K562 (cell line): ENCODE measurements at regions not wholly inside any gene's neighbourhood (a gene's known extent, or its start where the extent isn't known, plus 50 kb on each side); places are given as distances from the start of the nearest gene placed in this dataset.

ENCODE experiments used
- CEBPG ChIP-seq, 3 experiments: fragments of 200-800 bp in 1 of 3; sonication (Bioruptor generic) in 1 of 3; sonication (generic) in 1 of 3; formaldehyde crosslinking in 1 of 3; IDR thresholded peaks in 2 of 3; conservative IDR thresholded peaks in 1 of 3; 2 replicates each; pipeline versions ENCODE4 v1.6.1 to v1.8.0; 2016 to 2022; ENCODE audit warnings: missing compliant biosample characterization in 2 of 3, missing genetic modification characterization in 2 of 3, mild to moderate bottlenecking in 1 of 3, missing genetic modification reagents in 1 of 3
- ELF4 ChIP-seq: fragments of 450-650 bp; formaldehyde crosslinking; IDR thresholded peaks from 2 replicates; pipeline ENCODE4 v1.4.0; 2022; ENCODE audit warnings: missing genetic modification characterization
- ETV6 ChIP-seq, 3 experiments: fragments of 150-350 bp in 1 of 3; sonication (generic) in 1 of 3; formaldehyde crosslinking in 1 of 3; IDR thresholded peaks; 2 replicates each; pipeline versions ENCODE4 v1.6.1 to v1.8.0; 2014 to 2022; ENCODE audit warnings: borderline replicate concordance in 2 of 3, low read depth in 2 of 3, antibody characterized with exemption in 1 of 3, low read length in 1 of 3, mild to moderate bottlenecking in 1 of 3, missing genetic modification reagents in 1 of 3
- FOXJ3 ChIP-seq: sonication (generic); formaldehyde crosslinking; IDR thresholded peaks from 2 replicates; pipeline ENCODE4 v1.4.0; 2020; ENCODE audit warnings: mild to moderate bottlenecking, missing genetic modification reagents
- FOXK2 ChIP-seq, 2 experiments: fragments of 450-650 bp; IDR thresholded peaks in 1 of 2; conservative IDR thresholded peaks in 1 of 2; 2 replicates each; pipeline ENCODE4 v1.6.1; 2016; ENCODE audit warnings: low read depth in 2 of 2, mild to moderate bottlenecking in 1 of 2
- FUS ChIP-seq: fragments of 200-400 bp; formaldehyde crosslinking; optimal IDR thresholded peaks from 2 replicates; pipeline ENCODE3; 2017; ENCODE audit warnings: low read depth, low read length
- KHSRP ChIP-seq: fragments of 450-650 bp; IDR thresholded peaks from 2 replicates; pipeline ENCODE4 v1.6.1; 2017
- MAFF ChIP-seq: IDR thresholded peaks from 2 replicates; pipeline ENCODE4 v1.6.1; 2012; ENCODE audit warnings: low read length, improper control_type of control experiment
- NCOA4 ChIP-seq: fragments of 450-650 bp; IDR thresholded peaks from 2 replicates; pipeline ENCODE4 v1.6.1; 2018; ENCODE audit warnings: mild to moderate bottlenecking; ENCODE audit not compliant: partially characterized antibody
- POU5F1 ChIP-seq: fragments of 150-350 bp; IDR thresholded peaks from 2 replicates; pipeline ENCODE4 v1.6.1; 2014; ENCODE audit warnings: borderline replicate concordance, low read length, low read depth, mild to moderate bottlenecking; ENCODE audit not compliant: partially characterized antibody
- SP1 ChIP-seq: sonication (generic); formaldehyde crosslinking; IDR thresholded peaks from 2 replicates; pipeline ENCODE4 v1.8.1; 2022; ENCODE audit warnings: mild to moderate bottlenecking, missing genetic modification reagents
- SRSF1 ChIP-seq: fragments of 200-400 bp; formaldehyde crosslinking; IDR thresholded peaks from 2 replicates; pipeline ENCODE4 v1.6.1; 2017; ENCODE audit warnings: mild to moderate bottlenecking, low read depth, low read length, moderate library complexity
- TAF7 ChIP-seq: fragments of 450-650 bp; IDR thresholded peaks from 2 replicates; pipeline ENCODE4 v1.6.1; 2016; ENCODE audit warnings: missing genetic modification characterization, missing compliant biosample characterization
- THAP7 ChIP-seq: fragments of 250-450 bp; sonication (Bioruptor Pico); IDR thresholded peaks from 2 replicates; pipeline ENCODE4 v1.5.0; 2021
- ZHX1 ChIP-seq: fragments of 150-350 bp; conservative IDR thresholded peaks from 2 replicates; pipeline ENCODE4 v1.6.1; 2014; ENCODE audit warnings: low read length
- ZMIZ1 ChIP-seq, 2 experiments: fragments of 150-350 bp in 1 of 2; IDR thresholded peaks; 2 replicates each; pipeline ENCODE4 v1.6.1; 2012 to 2016; ENCODE audit warnings: low read depth in 2 of 2, low read length in 2 of 2, mild to moderate bottlenecking in 1 of 2, moderate library complexity in 1 of 2
- ZNF253 ChIP-seq: fragments of 250-450 bp; sonication (Bioruptor Pico); conservative IDR thresholded peaks from 2 replicates; pipeline ENCODE4 v1.6.1; 2021; ENCODE audit warnings: mild to moderate bottlenecking
- ZNF3 ChIP-seq: fragments of 250-450 bp; sonication (Bioruptor Pico); IDR thresholded peaks from 2 replicates; pipeline ENCODE4 v1.5.0; 2021; ENCODE audit warnings: mild to moderate bottlenecking, moderate library complexity
- ZNF75A ChIP-seq: fragments of 450-650 bp; formaldehyde crosslinking; IDR thresholded peaks from 2 replicates; pipeline ENCODE4 v1.4.0; 2020; ENCODE audit warnings: mild to moderate bottlenecking
- ZZZ3 ChIP-seq: fragments of 450-650 bp; IDR thresholded peaks from 2 replicates; pipeline ENCODE4 v1.6.1; 2016; ENCODE audit warnings: antibody characterized with exemption, mild to moderate bottlenecking, moderate library complexity

GRCh38 chr4:184537269-184538022 lies 63.1 kb upstream of the IRF2 start (continued):
- no peak for TF ChIP-seq ZHX1
- TF ChIP-seq FOXJ3 (CRISPR knock-in tag): no peak
- no peak for TF ChIP-seq ZNF75A (CRISPR knock-in tag)
- TF ChIP-seq ZZZ3: no peak
- 0 out of 4 replicates have a peak, but pooled peaks of 1 of the 2 experiments have one; percentile 31 for TF ChIP-seq ZMIZ1 (IDR thresholded peaks at IDR 0.05; ENCODE audit: low read depth in 2 of 2, low read length in 2 of 2)
- TF ChIP-seq MAFF: no peak
- no peak for TF ChIP-seq CEBPG (CRISPR knock-in tag; IDR thresholded peaks at IDR 0.05)
- TF ChIP-seq CEBPG (tag; conservative IDR thresholded peaks at IDR 0.05 in 1 of 2, IDR thresholded peaks at IDR 0.05 in 1 of 2): peak in 1 of 2 experiments; percentile 44; a peak in 1 of 4 replicates
- TF ChIP-seq FOXK2 (conservative IDR thresholded peaks at IDR 0.05 in 1 of 2, IDR thresholded peaks at IDR 0.05 in 1 of 2; ENCODE audit: low read depth in 2 of 2): peak in 1 of 2 experiments; percentile 41; a peak in 1 of 4 replicates
- no peak for TF ChIP-seq SP1
- TF ChIP-seq SRSF1: no peak
- no peak for TF ChIP-seq ZNF3 (CRISPR knock-in tag)
- TF ChIP-seq THAP7 (CRISPR knock-in tag): no peak
- no peak for TF ChIP-seq NCOA4
- peak; percentile 51 for TF ChIP-seq POU5F1
- TF ChIP-seq ZNF253: no peak
- peak; percentile 27 for TF ChIP-seq TAF7
- no peak; a peak in 1 of 4 replicates for TF ChIP-seq ETV6 (IDR thresholded peaks at IDR 0.05; ENCODE audit: borderline replicate concordance in 1 of 2, low read depth in 2 of 2, low read length in 1 of 2)
- TF ChIP-seq ETV6 (CRISPR knock-in tag; IDR thresholded peaks at IDR 0.05; ENCODE audit: borderline replicate concordance): no peak
- no peak; the same call in 1 of the 2 replicates for TF ChIP-seq KHSRP
- TF ChIP-seq FUS: no peak
- TF ChIP-seq ELF4 (CRISPR knock-in tag): 0 out of 2 replicates have a peak, but pooled peaks have one; percentile 6
